NT2/D1 (cell line): ENCODE measurements at regions not wholly inside any gene's neighbourhood (a gene's known extent, or its start where the extent isn't known, plus 50 kb on each side); places are given as distances from the start of the nearest gene placed in this dataset.

Source experiments
- DNase-seq: peaks from one replicate; pipeline ENCODE4 v3.0.0-alpha.2; 2011; ENCODE audit warnings: low read depth, low spot score
- H3K27me3 ChIP-seq: 2 replicates; pipeline ENCODE4 v1.6.0; 2011; ENCODE audit warnings: mild to moderate bottlenecking; ENCODE audit not compliant: insufficient read length, insufficient read depth
- H3K36me3 ChIP-seq: 2 replicates; pipeline ENCODE4 v1.6.1; 2011; ENCODE audit warnings: mild to moderate bottlenecking, low read length, mixed read lengths; ENCODE audit not compliant: insufficient read depth, insufficient read length
- H3K4me1 ChIP-seq: 2 replicates; pipeline ENCODE4 v1.5.1; 2011; ENCODE audit not compliant: insufficient read depth, insufficient read length
- H3K4me3 ChIP-seq: 2 replicates; pipeline ENCODE4 v1.5.1; 2011; ENCODE audit warnings: low read depth; ENCODE audit not compliant: insufficient read length
- H3K9ac ChIP-seq: 2 replicates; pipeline ENCODE4 v1.6.0; 2011; ENCODE audit warnings: low read depth; ENCODE audit not compliant: insufficient read length
- H3K9me3 ChIP-seq: 2 replicates; pipeline ENCODE4 v1.5.1; 2011; ENCODE audit warnings: mild to moderate bottlenecking, low read length; ENCODE audit not compliant: insufficient read depth
- SUZ12 ChIP-seq: IDR thresholded peaks from 2 replicates; pipeline ENCODE4 v1.6.1; 2011; ENCODE audit not compliant: insufficient read length, insufficient read depth; ENCODE audit errors: extremely low read depth
- YY1 ChIP-seq: IDR thresholded peaks from 2 replicates; pipeline ENCODE4 v1.6.1; 2011; ENCODE audit not compliant: insufficient read length, insufficient read depth
- ZNF274 ChIP-seq: IDR thresholded peaks from 2 replicates; pipeline ENCODE4 v1.6.1; 2011; ENCODE audit warnings: mild to moderate bottlenecking, low read depth, low read length

GRCh38 chr5:174806729-174807128 is 82.3 kb downstream of the MSX2 start:
- no peaks in the 10 kb centered on the region for H3K4me1 ChIP-seq
- no peak overlapping the region for H3K4me3 ChIP-seq
- no peaks in the 10 kb centered on the region for H3K36me3 ChIP-seq
- no peak for DNase-seq
- H3K27me3 ChIP-seq: no peaks in the 10 kb centered on the region
- H3K9ac ChIP-seq: no peak overlapping the region
- no peak for TF ChIP-seq ZNF274
- no peak for TF ChIP-seq YY1
- TF ChIP-seq SUZ12: no peak
- peaks cover 6% of the 10 kb centered on the region; the same call in 1 of the 2 replicates for H3K9me3 ChIP-seq

GRCh38 chr5:174801798-174802197 is 77.4 kb downstream of the MSX2 start:
- no peak overlapping the region for H3K9ac ChIP-seq
- no peaks in the 10 kb centered on the region for H3K4me1 ChIP-seq
- no peak for DNase-seq
- H3K27me3 ChIP-seq: no peaks in the 10 kb centered on the region
- H3K36me3 ChIP-seq: no peaks in the 10 kb centered on the region
- H3K9me3 ChIP-seq: peaks cover 6% of the 10 kb centered on the region
- H3K4me3 ChIP-seq: no peak overlapping the region
- TF ChIP-seq ZNF274 (no peak), YY1 (no peak), SUZ12 (no peak)

- Histone ChIP-seq H3K27me3 (no peaks in the 10 kb centered on the region), H3K4me3 (no peak overlapping the region)
- no peak for TF ChIP-seq SUZ12
- no peak for TF ChIP-seq YY1
Measured at GRCh38 chr5:174800435-174800834, 76.1 kb downstream of the MSX2 start.

GRCh38 chr5:174799121-174799520 is 74.7 kb downstream of the MSX2 start:
- Histone ChIP-seq H3K4me3 (no peak overlapping the region), H3K27me3 (no peaks in the 10 kb centered on the region), H3K36me3 (no peaks in the 10 kb centered on the region), H3K9me3 (no peaks in the 10 kb centered on the region; the same call in 1 of the 2 replicates), H3K9ac (no peak overlapping the region), H3K4me1 (peaks cover 2% of the 10 kb centered on the region)
- TF ChIP-seq SUZ12: no peak
- no peak for TF ChIP-seq YY1
- no peak for TF ChIP-seq ZNF274
- DNase-seq: no peak

More at GRCh38 chr5:174800435-174800834, 76.1 kb downstream of the MSX2 start:
- Histone ChIP-seq H3K9ac (no peak overlapping the region), H3K9me3 (peaks cover 3% of the 10 kb centered on the region; the same call in 1 of the 2 replicates), H3K4me1 (peaks cover 2% of the 10 kb centered on the region), H3K36me3 (no peaks in the 10 kb centered on the region)
- DNase-seq: no peak

GRCh38 chr5:174798551-174798951 is 74.2 kb downstream of the MSX2 start:
- TF ChIP-seq YY1 (no peak), SUZ12 (no peak), ZNF274 (no peak)
- H3K9me3 ChIP-seq: no peaks in the 10 kb centered on the region; the same call in 1 of the 2 replicates
- no peaks in the 10 kb centered on the region for H3K36me3 ChIP-seq
- H3K27me3 ChIP-seq: no peaks in the 10 kb centered on the region
- H3K4me1 ChIP-seq: peaks cover 2% of the 10 kb centered on the region
- DNase-seq: no peak
- H3K4me3 ChIP-seq: no peak overlapping the region
- H3K9ac ChIP-seq: no peak overlapping the region

GRCh38 chr5:174796711-174797192 is 72.4 kb downstream of the MSX2 start:
- H3K9me3 ChIP-seq: no peaks in the 10 kb centered on the region; the same call in 1 of the 2 replicates
- H3K27me3 ChIP-seq: peaks cover 12% of the 10 kb centered on the region
- DNase-seq: no peak
- TF ChIP-seq YY1: no peak
- no peak for TF ChIP-seq ZNF274
- TF ChIP-seq SUZ12: no peak
- H3K4me1 ChIP-seq: peaks cover 2% of the 10 kb centered on the region
- H3K9ac ChIP-seq: no peak overlapping the region
- H3K36me3 ChIP-seq: no peaks in the 10 kb centered on the region
- H3K4me3 ChIP-seq: no peak overlapping the region

- DNase-seq: peak; percentile 25
- no peak overlapping the region for H3K9ac ChIP-seq
Measured at GRCh38 chr5:174794931-174795672, 70.7 kb downstream of the MSX2 start.

More at GRCh38 chr5:174794931-174795672, 70.7 kb downstream of the MSX2 start:
- Histone ChIP-seq H3K4me1 (peaks cover 3% of the 10 kb centered on the region), H3K36me3 (no peaks in the 10 kb centered on the region), H3K9me3 (no peaks in the 10 kb centered on the region; the same call in 1 of the 2 replicates), H3K4me3 (no peak overlapping the region), H3K27me3 (peaks cover 12% of the 10 kb centered on the region)
- TF ChIP-seq YY1: no peak
